SK-N-SH (cell line): ENCODE measurements at regions not wholly inside any gene's neighbourhood (a gene's known extent, or its start where the extent isn't known, plus 50 kb on each side); places are given as distances from the start of the nearest gene placed in this dataset.

Source experiments
- CTCF ChIA-PET: fragments of 300-600, 350-600 bp; formaldehyde crosslinking; extraction: SDS; loops from one replicate; lab custom pipeline; 2021; lab: Yijun Ruan, JAX
- POLR2A ChIA-PET: fragments of 350-600 bp; sonication (Branson Sonifier 250); formaldehyde crosslinking; extraction: SDS; loops from one replicate; lab custom pipeline; 2020; ENCODE audit warnings: antibody characterized with exemption, inconsistent platforms; lab: Yijun Ruan, JAX
- DNase-seq: peaks from one replicate; pipeline ENCODE4 v3.0.0; 2012
- H2AFZ ChIP-seq: fragments of 200-600 bp; sonication (generic); 2 replicates; pipeline ENCODE4 v1.8.1; 2016; ENCODE audit warnings: antibody characterized with exemption, mild to moderate bottlenecking, low read depth
- H3F3A ChIP-seq: fragments of 200-600 bp; sonication (generic); replicated peaks from 2 replicates; pipeline ENCODE3; 2016; ENCODE audit warnings: antibody characterized with exemption, mild to moderate bottlenecking; ENCODE audit not compliant: insufficient read depth
- H3K27ac ChIP-seq, 2 experiments: fragments of 200-500 bp in 1 of 2; fragments of 200-600 bp in 1 of 2; sonication (Bioruptor generic) in 1 of 2; sonication (generic), shearing (Covaris generic) in 1 of 2; 2 replicates each; pipeline versions ENCODE4 v1.5.1 to v1.6.1; 2014 to 2016; ENCODE audit warnings: low read depth in 2 of 2, inconsistent platforms in 1 of 2, low read length in 1 of 2, mild to moderate bottlenecking in 1 of 2, mixed read lengths in 1 of 2
- H3K27me3 ChIP-seq: fragments of 200-600 bp; sonication (generic), shearing (Covaris generic); 2 replicates; pipeline ENCODE4 v1.6.1; 2016; ENCODE audit warnings: mixed run types; ENCODE audit not compliant: insufficient read depth
- H3K36me3 ChIP-seq, 2 experiments: fragments of 200-500 bp in 1 of 2; fragments of 200-600 bp in 1 of 2; sonication (Bioruptor generic) in 1 of 2; sonication (generic) in 1 of 2; replicated peaks in 1 of 2; 2 replicates each; pipeline versions ENCODE3 to v1.5.1; 2014 to 2016; ENCODE audit warnings: low read length in 1 of 2, mild to moderate bottlenecking in 1 of 2; ENCODE audit not compliant: insufficient read depth in 2 of 2, control insufficient read depth in 1 of 2
- H3K4me1 ChIP-seq, 2 experiments: fragments of 200-500 bp in 1 of 2; fragments of 200-600 bp in 1 of 2; sonication (Bioruptor generic) in 1 of 2; sonication (generic), shearing (Covaris generic) in 1 of 2; 2 replicates each; pipeline versions ENCODE4 v1.5.1 to v1.6.1; 2014 to 2016; ENCODE audit warnings: low read depth in 1 of 2, low read length in 1 of 2, mixed run types in 1 of 2; ENCODE audit not compliant: insufficient read depth in 2 of 2, control insufficient read depth in 1 of 2
- H3K4me2 ChIP-seq: fragments of 200-600 bp; sonication (generic), shearing (Covaris generic); 2 replicates; pipeline ENCODE4 v1.6.1; 2017; ENCODE audit warnings: mixed run types
- H3K4me3 ChIP-seq, 2 experiments: fragments of 200-500 bp in 1 of 2; fragments of 200-600 bp in 1 of 2; sonication (Bioruptor generic) in 1 of 2; sonication (generic), shearing (Covaris generic) in 1 of 2; 2 replicates each; pipeline versions ENCODE4 v1.5.1 to v1.8.1; 2014 to 2016; ENCODE audit warnings: low read depth in 2 of 2, inconsistent platforms in 1 of 2, low read length in 1 of 2, mild to moderate bottlenecking in 1 of 2, mixed read lengths in 1 of 2, moderate library complexity in 1 of 2
- H3K79me2 ChIP-seq: fragments of 200-600 bp; sonication (generic); 2 replicates; pipeline ENCODE4 v1.8.1; 2017; ENCODE audit warnings: mild to moderate bottlenecking; ENCODE audit not compliant: insufficient read depth
- H3K9ac ChIP-seq: fragments of 200-600 bp; sonication (generic); 2 replicates; pipeline ENCODE4 v1.6.1; 2017; ENCODE audit warnings: mixed run types
- H3K9me2 ChIP-seq: fragments of 200-600 bp; sonication (generic); 2 replicates; pipeline ENCODE4 v1.6.1; 2017; ENCODE audit warnings: mixed run types
- H3K9me3 ChIP-seq: fragments of 200-600 bp; sonication (generic); 2 replicates; pipeline ENCODE4 v1.6.1; 2017; ENCODE audit warnings: mixed run types, mild to moderate bottlenecking, moderate library complexity
- H4K20me1 ChIP-seq: fragments of 200-600 bp; sonication (generic); 2 replicates; pipeline ENCODE4 v1.6.1; 2017; ENCODE audit warnings: mild to moderate bottlenecking, mixed run types; ENCODE audit not compliant: insufficient read depth
- CTCF ChIP-seq: fragments of 200-600 bp; sonication (generic); IDR thresholded peaks from 2 replicates; pipeline ENCODE4 v1.6.1; 2017; ENCODE audit warnings: antibody characterized with exemption, mild to moderate bottlenecking, moderate library complexity
- FOXJ3 ChIP-seq: sonication (generic); formaldehyde crosslinking; IDR thresholded peaks from 2 replicates; pipeline ENCODE4 v1.5.1; 2020; ENCODE audit warnings: mild to moderate bottlenecking, missing genetic modification reagents
- FOXM1 ChIP-seq: IDR thresholded peaks from 2 replicates; pipeline ENCODE4 v1.4.0; 2012; ENCODE audit warnings: low read depth, mild to moderate bottlenecking
- MEF2A ChIP-seq: IDR thresholded peaks from 2 replicates; pipeline ENCODE4 v1.4.0; 2012; ENCODE audit warnings: low read depth, borderline replicate concordance
- NFIC ChIP-seq: IDR thresholded peaks from 2 replicates; pipeline ENCODE4 v1.4.0; 2012; ENCODE audit warnings: borderline replicate concordance
- PBX3 ChIP-seq: IDR thresholded peaks from 2 replicates; pipeline ENCODE4; 2012
- POLR2AphosphoS5 ChIP-seq: IDR thresholded peaks from 2 replicates; pipeline ENCODE4 v1.6.1; 2012; ENCODE audit warnings: low read depth, low read length
- REST ChIP-seq: IDR thresholded peaks from 2 replicates; pipeline ENCODE4 v1.6.1; 2012; ENCODE audit warnings: mild to moderate bottlenecking, low read depth, low read length, moderate library complexity
- RFX5 ChIP-seq: IDR thresholded peaks from 2 replicates; pipeline ENCODE4 v1.6.1; 2012; ENCODE audit warnings: mild to moderate bottlenecking, improper control_type of control experiment, low read length
- SMC3 ChIP-seq: IDR thresholded peaks from 2 replicates; pipeline ENCODE4 v1.6.1; 2012; ENCODE audit warnings: low read depth, low read length, improper control_type of control experiment
- TAF1 ChIP-seq: IDR thresholded peaks from 2 replicates; pipeline ENCODE4 v1.6.1; 2012; ENCODE audit warnings: low read depth, mild to moderate bottlenecking, low read length, moderate library complexity, borderline replicate concordance
- TEAD4 ChIP-seq: IDR thresholded peaks from 2 replicates; pipeline ENCODE4 v1.4.0; 2012; ENCODE audit warnings: mild to moderate bottlenecking, borderline replicate concordance; ENCODE audit not compliant: insufficient read depth
- ZBTB33 ChIP-seq: IDR thresholded peaks from 2 replicates; pipeline ENCODE4 v1.4.0; 2012; ENCODE audit warnings: low read depth, borderline replicate concordance
- WGBS: methylation state at CpG from one replicate; pipeline ENCODE4 v1.1.6; 2017; ENCODE audit warnings: low lambda C conversion rate; 5-methylcytosine and 5-hydroxymethylcytosine counted together

DNA sequence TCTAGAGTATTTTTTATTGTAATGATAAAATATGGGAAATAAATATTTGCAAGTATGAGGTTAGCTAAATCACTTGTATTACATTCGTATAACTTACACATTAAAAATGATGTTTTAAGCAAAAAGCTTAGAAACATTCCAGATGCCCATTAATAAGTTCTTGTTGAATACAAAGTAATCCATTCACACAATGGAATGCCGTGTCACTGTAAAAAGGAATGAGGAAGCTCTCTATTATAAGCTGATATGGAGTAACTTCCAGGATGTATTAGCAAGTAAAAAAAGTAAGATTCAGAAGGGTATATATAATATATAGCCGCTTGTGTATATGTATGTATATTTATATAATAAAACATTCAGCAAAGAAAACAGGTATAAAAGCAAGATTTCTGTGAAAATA is 412.8 kb upstream of the MTPN start:
- H3K9me2 ChIP-seq: no peaks in the 10 kb centered on the region
- no peak for TF ChIP-seq CTCF
- TF ChIP-seq RFX5: no peak
- TF ChIP-seq TAF1: no peak
- no peak for TF ChIP-seq SMC3
- no peak for TF ChIP-seq POLR2AphosphoS5
- TF ChIP-seq FOXJ3: no peak
- TF ChIP-seq MEF2A: no peak
- TF ChIP-seq PBX3: no peak
- no peak for TF ChIP-seq NFIC
- TF ChIP-seq TEAD4: no peak
- no peak for TF ChIP-seq ZBTB33
- no peak for TF ChIP-seq FOXM1
- no peak for TF ChIP-seq REST

More for the DNA sequence above, 412.8 kb upstream of the MTPN start:
- no peaks in the 10 kb centered on the region for H3F3A ChIP-seq
- H3K27me3 ChIP-seq: no peaks in the 10 kb centered on the region
- WGBS: 27% methylated on average over 3 of the region's 3 CpGs
- no peak overlapping the region for H3K4me3 ChIP-seq
- ChIA-PET CTCF (interaction anchor here (0.6 to 1.8 kb wide), 3 partner anchors 14 to 300 kb away, joined by 3 to 9 read pairs (median 5); no protein-coding TSS in a partner anchor), POLR2A (no interaction called here)
- H3K9me3 ChIP-seq: peaks cover 17% of the 10 kb centered on the region; the same call in 1 of the 2 replicates
- H3K4me2 ChIP-seq: no peak overlapping the region
- DNase-seq: no peak
- no peaks in the 10 kb centered on the region for H4K20me1 ChIP-seq
- H2AFZ ChIP-seq: no peak overlapping the region
- H3K27ac ChIP-seq: no peak overlapping the region
- H3K36me3 ChIP-seq: no peaks in the 10 kb centered on the region
- no peaks in the 10 kb centered on the region; a peak in 3 of 4 replicates for H3K4me1 ChIP-seq
- H3K79me2 ChIP-seq: no peaks in the 10 kb centered on the region
- H3K9ac ChIP-seq: no peak overlapping the region
